M059J (cell line): ENCODE measurements at regions not wholly inside any gene's neighbourhood (a gene's known extent, or its start where the extent isn't known, plus 50 kb on each side); places are given as distances from the start of the nearest gene placed in this dataset.

Source experiments
- DNase-seq: peaks from one replicate; pipeline ENCODE4 v3.0.0-alpha.2; 2012; ENCODE audit warnings: low read depth

GRCh38 chr11:91869686-91870085, 354.9 kb upstream of the FAT3 start:
- DNase-seq: no peak

- DNase-seq: no peak
Observed at GRCh38 chr11:91866642-91867041, 358.0 kb upstream of the FAT3 start.

- peak; percentile 92 for DNase-seq
Observed at GRCh38 chr11:91860661-91861060, 364.0 kb upstream of the FAT3 start.

GRCh38 chr11:91859666-91860065, 365.0 kb upstream of the FAT3 start:
- DNase-seq: peak; percentile 90

GRCh38 chr11:91857179-91857578, 367.4 kb upstream of the FAT3 start:
- peak; percentile 61 for DNase-seq

- DNase-seq: no peak
Observed at GRCh38 chr11:91854780-91855179, 369.8 kb upstream of the FAT3 start.

GRCh38 chr11:91854171-91854570, 370.4 kb upstream of the FAT3 start:
- no peak for DNase-seq

GRCh38 chr11:91851908-91852307, 372.7 kb upstream of the FAT3 start:
- no peak for DNase-seq

- no peak for DNase-seq
Observed at GRCh38 chr11:91850533-91851275, 373.9 kb upstream of the FAT3 start.

GRCh38 chr11:91850021-91850420, 374.6 kb upstream of the FAT3 start:
- DNase-seq: no peak

GRCh38 chr11:91846649-91847048, 378.0 kb upstream of the FAT3 start:
- no peak for DNase-seq

- DNase-seq: no peak
Observed at GRCh38 chr11:91846002-91846401, 378.6 kb upstream of the FAT3 start.

- no peak for DNase-seq
Observed at GRCh38 chr11:91840640-91841240, 383.9 kb upstream of the FAT3 start.

GRCh38 chr11:91837411-91838330, 386.9 kb upstream of the FAT3 start:
- no peak for DNase-seq

GRCh38 chr11:91835051-91835560, 389.5 kb upstream of the FAT3 start:
- no peak for DNase-seq

- no peak for DNase-seq
Observed at GRCh38 chr11:91828901-91829300, 395.7 kb upstream of the FAT3 start.

- DNase-seq: no peak
Observed at GRCh38 chr11:91825777-91826176, 398.8 kb upstream of the FAT3 start.

GRCh38 chr11:91823252-91823830, 401.3 kb upstream of the FAT3 start:
- no peak for DNase-seq

GRCh38 chr11:91822805-91823204, 401.8 kb upstream of the FAT3 start:
- DNase-seq: no peak

GRCh38 chr11:91820709-91821108, 403.9 kb upstream of the FAT3 start:
- no peak for DNase-seq

- DNase-seq: no peak
Observed at GRCh38 chr11:91819777-91820176, 404.8 kb upstream of the FAT3 start.

GRCh38 chr11:91819195-91819594, 405.4 kb upstream of the FAT3 start:
- DNase-seq: no peak
